ENCODE measurements at regions not wholly inside any gene's neighbourhood (a gene's known extent, or its start where the extent isn't known, plus 50 kb on each side); places are given as distances from the start of the nearest gene placed in this dataset.

DNA sequence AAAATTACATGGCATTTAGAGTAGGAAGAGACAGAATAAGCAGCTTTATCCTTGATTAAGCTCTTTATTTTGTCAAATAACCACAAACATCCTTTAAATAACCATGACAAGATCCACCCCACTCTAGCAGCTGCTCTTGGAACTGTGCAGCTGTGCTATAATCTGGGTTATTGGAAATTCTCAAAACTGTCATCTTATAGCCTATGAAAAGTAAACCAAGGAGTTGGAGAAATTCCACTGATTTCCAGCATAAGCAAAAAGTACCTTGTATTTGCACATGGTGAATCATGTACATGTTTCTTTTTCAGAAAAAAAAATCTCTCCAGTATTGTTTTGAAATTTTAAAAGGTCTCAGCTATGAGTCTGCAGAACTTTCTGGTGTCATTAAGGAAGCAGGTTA lies 88.8 kb upstream of the ABI3BP start:
- no peak for DNase-seq (ENCODE audit: low read depth)

DNA sequence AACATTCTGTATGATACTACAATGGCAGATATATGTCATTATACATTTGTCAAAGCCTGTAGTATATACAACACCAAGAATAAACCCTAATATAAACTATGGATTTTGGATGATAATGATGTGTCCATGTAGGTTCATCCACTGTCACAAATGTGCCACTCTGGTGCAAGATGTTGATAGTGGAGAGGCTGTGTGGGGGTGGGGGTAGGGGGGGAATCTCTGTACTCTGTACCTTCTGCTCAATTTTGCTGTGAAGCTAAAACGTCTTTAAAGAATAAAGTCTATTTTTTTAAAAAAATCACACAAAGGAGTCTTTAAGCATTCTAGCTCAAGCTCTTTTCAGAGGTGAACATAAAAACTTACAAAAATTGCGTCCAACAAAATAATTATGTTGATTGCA lies 88.2 kb upstream of the ABI3BP start:
- no peak for DNase-seq (ENCODE audit: low read depth)

DNA sequence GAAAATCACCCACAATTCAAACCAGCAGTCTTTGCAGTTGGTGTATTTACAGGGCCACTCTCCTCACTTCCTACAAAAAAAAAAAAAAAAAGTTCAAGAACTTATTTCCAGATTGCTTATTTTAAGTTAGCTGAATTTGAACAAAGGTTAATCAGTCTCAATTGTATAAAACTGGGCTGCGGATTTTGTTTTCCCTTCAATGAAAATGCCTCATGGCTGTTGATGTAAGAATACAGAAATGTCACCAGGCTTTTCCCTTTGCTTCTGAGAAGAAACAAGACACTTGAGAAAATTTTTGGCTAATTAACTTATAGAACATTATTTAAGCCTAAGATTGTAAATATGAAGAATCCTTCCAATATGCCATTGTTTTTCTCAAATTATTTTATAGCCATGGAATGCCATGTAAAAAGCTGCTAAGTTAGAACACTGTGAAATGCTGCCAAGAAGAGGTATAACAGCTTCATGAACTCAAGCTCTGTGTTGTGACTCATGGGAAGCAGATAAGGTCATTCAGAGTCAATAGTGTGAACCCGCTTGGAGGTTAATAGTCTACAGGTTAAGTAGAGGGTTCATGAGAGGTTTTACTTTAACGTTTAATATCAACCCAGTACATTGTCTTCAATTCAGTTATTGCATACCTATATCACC lies 84.3 kb upstream of the ABI3BP start:
- no peak for DNase-seq (ENCODE audit: low read depth)

DNA sequence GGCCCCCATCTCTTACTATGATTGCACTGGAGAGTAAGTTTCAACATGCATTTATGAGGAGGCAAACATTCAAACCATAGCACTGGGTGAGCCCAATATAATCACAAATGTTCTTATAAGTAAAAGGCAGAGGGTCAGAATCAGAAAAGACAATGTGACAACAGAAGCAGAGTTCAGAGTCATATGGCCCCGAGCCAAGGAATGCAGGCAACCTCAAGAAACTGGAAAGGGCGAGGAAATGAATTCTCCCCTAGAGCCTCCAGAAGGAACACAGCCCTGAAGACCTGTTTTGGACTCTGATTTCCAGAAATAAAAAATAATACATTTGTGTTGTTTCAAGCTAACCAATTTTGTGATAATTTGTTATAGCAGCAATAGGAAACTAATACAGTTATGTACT lies 81.3 kb upstream of the ABI3BP start:
- no peak for DNase-seq (ENCODE audit: low read depth)

DNA sequence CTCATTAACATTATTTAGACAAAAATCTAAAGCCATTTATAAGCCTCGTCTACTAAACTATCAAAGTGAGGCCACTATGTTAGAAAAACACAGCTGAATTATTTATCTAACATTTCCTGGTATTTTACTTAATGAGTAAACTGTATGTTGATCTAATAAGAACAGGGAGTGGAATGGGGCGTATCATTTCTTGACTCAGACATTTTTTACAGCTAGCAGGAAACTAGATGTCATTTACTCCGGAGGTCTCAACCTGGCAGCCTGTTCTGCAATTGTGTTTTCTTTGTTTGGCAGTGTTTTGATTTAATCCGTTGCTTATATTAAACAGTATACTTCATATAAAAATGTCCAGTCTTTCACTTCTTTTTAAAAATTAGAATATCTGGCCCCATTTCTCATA lies 79.1 kb upstream of the ABI3BP start:
- no peak for DNase-seq (ENCODE audit: low read depth)

DNA sequence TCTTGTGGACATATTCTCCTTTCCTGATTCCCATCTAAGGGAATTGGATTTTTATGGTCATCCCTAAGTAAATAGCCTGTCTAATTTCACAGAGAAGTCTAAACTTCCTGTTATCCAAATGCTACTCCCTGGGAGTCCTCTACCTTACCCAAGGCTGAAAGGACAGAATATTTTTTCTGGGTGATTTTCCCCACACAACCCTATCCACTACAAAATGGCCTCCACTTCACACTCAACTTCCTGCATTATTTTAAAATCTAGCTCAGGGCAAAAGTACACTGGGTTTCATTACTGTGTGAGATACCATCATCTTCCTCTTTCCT lies 77.5 kb upstream of the ABI3BP start:
- DNase-seq (ENCODE audit: low read depth) = no peak

DNA sequence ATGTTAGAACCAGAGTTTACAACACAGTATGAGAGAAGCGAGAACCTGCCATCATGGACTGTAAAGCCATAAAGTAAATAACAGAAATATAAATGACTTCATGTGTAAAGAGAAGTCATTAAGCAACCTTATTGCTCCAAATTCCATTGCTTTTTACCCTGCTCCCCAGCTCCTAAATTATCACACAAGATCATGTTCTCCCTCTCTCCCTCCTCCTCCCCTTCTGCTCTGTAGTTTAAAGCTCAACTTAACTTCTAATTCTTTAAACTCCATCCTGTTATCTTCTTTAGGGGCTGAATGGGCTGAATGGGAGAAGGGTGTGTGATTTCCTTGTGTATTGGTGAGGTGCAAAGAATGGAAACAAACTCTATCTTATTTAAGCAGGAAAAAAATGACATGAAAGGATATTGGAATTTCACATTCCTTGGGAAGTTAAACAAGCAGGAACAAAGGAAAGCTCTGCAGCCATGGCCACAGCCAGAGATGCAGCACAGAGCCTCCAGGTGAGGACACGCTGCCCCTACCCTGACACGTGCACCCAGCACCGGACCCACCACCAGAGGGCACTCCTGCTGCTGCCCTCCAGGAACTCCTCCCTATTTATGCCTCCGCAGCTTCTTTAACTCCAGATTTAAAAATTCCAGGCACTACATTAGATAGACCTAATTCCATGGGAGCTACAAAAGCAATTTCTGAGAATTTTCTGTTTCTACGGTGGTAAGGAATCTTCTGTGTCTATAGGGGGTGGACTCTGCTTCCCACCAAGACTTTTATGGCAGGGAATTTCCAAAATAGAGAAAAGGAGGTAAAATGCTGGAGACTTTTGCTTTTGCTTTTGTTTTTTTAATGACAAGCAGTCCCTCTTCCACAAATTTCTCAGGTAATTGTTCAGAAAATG lies 76.9 kb upstream of the ABI3BP start:
- no peak for DNase-seq (ENCODE audit: low read depth)

DNA sequence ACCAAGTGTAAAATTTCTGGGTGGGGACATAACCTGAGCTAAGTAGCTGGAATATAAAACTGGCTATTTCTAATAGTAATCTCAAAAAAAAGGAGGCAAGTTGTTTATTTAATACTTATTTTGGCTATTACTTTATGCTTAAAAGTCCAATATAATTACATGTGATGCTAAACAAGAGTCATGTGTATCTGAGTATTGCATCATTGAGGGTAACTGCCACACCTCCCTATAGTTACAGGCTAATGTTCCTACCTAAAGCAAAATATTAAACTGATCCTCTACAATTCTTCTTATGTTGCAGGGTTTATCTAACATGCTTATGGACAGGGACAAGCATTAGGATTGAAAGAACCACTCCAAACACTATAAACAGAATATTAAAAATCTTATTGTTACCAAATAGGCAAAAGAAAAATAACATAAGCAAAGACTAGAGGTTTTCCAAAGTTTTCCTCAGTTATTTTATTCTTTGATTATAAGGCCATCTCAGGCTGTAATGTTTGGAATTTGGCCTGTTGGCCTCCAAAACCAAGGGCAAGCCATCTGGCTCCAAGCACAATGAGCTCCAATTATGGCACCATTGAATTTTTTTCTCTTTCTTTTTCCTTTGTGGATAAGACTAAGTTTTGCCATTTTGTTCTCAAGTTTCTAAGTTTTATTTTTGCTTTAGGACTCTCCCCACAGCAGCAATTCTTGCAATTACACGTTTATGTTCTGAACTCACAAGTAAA lies 75.8 kb upstream of the ABI3BP start:
- no peak for DNase-seq (ENCODE audit: low read depth)

DNA sequence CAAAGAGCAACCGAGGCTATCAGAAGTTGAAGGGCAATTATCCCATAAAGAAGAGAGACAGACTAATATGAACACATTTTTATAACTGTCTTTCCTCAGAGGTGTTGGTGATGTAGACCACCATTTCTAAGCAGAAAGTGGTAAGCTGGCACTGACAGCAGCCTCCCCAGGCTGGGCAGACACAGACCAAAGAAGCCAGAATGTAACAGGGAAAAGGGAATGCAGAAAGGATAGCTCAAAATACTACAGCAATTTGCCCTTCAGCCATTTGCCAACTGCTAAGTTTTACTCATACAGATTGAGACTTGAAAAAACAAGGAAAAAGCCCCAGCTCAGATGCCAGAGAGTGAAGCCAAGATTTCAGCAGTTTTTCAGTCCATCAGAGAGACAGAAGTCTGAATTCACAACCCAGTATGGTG lies 73.5 kb upstream of the ABI3BP start:
- peak; percentile 71 for DNase-seq (ENCODE audit: low read depth)

DNA sequence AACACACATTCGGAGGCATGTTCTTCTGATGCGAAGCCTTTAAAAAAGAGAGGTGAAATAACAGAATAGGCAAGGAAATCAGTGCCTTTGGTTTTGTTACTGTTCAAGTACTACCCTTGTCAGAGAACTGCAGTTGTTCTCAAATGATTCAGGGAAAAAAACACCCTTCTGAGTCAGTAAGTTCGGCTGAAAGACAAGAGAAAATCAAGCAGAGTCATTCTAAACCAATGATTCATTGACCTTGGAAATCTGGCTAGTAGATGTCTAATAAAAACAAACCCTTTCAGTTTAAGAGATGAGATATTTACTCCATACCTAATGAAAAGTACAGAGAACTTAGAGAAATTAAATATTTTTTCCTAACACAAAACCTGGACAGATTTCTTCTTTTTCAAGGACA lies 72.7 kb upstream of the ABI3BP start:
- DNase-seq (ENCODE audit: low read depth) = peak; percentile 91

DNA sequence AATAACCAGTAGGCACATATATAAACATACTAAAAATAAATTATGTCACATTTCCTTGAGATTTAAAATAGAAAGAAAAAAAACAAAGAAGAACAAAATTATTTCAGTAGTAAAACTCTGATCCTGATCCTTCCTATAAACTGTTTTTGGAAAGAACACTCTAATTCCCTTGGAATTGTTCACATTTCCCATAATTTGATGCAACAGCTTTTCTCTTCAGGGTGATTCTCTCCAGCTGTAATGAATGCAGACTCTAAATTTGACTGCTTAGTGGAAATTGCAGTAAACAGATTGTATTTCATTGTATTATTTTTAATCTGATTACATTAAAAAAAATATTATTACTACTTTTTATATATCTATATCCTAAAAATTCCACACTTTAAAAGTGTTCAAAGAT lies 70.2 kb upstream of the ABI3BP start:
- DNase-seq (ENCODE audit: low read depth) = no peak

DNA sequence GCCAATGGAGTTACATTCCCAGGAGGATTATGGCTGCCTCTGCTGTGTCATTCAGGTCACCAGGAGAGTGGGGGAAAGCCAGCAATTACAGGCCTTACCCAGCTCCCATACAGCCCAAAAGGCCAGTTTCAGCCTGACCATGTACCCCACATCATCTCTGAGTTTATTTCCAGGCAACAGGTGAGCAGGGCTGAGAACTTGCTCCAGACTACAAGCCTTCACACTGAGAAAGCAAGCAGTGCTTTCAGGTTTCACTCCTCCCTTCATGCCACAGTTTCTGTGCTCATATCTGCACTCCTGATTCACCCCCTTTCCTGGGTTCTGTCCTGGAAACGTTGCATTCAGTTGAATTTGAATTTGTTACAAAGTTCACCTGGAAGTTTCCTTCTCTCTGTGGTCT lies 68.1 kb upstream of the ABI3BP start:
- DNase-seq (ENCODE audit: low read depth) = no peak

DNA sequence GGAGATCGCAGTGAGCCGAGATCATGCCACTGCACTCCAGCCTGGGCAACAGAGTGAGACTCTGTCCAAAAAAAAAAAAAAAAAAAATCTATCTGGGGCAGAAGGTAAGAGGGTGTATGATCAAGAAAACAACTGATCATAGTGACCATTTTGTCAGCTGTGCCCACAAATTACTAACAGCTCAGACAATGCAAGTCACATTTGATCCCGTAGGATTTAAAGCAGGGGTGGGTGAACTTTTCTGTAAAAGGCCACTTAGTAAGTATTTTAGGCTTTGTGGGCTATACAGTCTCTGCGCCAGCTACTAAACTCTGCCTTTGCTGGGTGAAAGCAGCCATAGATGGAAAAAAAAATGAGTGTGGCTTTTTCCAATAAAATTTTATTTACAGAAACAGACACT lies 57.6 kb upstream of the ABI3BP start:
- no peak for DNase-seq (ENCODE audit: low read depth)

DNA sequence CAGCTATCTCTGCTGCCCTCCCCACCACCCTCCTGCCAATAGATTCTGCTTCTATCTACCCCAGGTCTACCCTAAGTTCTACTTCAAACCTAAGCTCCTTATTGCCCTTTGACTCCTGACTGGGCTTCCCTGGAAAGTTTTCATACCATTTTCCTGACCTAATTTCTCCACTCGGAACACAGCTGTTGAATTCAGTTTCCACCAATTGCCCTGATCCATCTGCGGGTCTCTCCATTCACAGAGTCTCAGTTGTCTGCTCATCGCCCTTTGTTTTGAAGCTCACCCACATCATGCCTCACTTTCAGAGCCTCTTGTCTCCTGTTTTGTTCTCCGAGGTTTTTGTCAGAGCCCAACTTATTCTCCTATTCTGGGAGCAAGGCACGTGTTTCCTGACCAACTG lies 56.8 kb upstream of the ABI3BP start:
- DNase-seq (ENCODE audit: low read depth) = no peak

DNA sequence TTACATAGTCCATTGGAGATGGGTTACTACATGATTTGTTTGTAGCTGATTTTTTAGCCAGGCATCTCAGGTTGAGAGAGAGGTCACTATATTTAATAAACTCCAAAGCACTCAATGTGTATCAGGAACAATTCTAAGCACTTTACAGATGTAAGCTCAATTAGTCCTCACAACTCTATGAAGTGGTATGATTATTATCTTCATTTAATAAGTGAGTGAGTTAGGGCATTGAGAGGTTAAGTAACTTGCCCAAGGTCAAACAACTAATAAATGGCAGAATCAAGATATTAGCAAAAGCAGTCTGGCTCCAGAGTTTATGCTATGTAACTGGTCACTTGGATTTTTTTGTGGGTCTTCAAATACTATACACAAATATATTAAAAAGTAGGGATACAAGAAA lies 56.3 kb upstream of the ABI3BP start:
- DNase-seq (ENCODE audit: low read depth) = no peak

DNA sequence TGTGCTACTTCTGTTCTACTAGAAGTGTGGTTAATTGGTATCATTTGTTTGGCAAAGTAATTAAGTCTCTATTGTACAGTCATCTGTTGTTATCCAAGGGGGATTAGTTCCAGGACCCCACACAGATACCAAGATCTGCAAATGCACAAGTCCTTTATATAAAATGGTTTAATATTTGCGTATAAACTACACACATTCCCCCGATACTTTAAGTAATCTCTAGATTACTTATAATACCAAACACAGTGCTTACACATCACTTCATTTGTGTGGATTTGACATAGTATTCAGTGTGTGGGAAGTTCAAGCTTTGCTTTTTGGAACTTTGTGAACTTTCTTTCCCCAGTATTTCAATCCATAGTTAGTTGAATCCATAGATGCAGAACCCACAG lies 50.5 kb upstream of the ABI3BP start:
- no peak for DNase-seq (ENCODE audit: low read depth)

DNA sequence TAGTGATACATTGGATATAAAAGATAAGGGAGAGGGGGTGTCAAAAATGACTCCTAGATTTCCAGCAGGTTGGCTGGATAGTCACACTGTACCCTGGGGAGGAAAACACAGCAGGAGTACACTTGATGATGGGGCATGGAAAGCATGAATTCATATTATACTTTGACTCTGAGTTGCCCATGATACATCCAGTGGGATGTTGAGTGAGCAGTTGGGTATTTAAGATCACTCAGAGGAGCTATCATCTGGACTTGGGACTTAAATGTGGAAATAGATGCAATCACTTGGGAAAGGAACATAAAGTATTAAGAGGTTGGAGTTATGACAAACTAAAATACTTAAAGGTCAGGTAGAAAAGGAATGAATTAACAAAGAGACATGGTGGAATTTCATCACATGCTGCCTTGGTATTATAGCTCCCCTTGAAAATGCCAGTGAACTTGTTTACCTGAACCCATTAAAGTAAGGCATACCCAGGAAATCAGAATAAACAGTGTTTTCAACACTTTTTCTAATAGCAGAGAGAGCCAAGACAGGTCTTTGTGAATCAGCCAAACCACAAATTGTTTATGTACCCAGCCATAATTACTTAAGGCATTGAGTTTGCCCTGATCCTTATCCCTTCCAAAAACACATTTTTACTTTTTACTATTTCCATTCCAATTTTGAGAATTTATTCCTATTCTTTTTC lies 49.9 kb upstream of the ABI3BP start:
- peak; percentile 44 for DNase-seq (ENCODE audit: low read depth)
